ENCODE measurements at regions not wholly inside any gene's neighbourhood (a gene's known extent, or its start where the extent isn't known, plus 50 kb on each side); places are given as distances from the start of the nearest gene placed in this dataset.

DNA sequence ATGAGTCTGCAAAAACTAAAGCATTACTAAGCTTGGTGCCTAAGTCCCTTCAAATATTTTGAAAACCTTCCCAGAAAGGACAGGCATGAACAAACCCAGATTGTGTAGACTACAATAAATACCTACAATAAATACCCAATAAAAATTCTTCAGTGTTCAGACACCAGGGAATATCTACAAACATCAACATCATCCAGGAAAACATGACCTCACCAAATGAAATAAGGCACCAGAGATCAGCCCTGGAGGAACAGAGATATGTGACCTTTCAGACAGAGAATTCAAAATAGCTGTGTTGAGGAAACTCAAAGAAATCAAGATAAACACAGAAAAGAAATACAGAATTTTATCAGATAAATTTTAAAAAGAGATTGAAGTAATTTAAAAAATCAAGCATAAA, 57.8 kb upstream of the NLRP2B start:
- Mint-ChIP-seq H3K4me1 (ENCODE audit: low read depth, unreplicated experiment) (no peaks in the 10 kb centered on the region), H3K9me3 (ENCODE audit: unreplicated experiment) (no peaks in the 10 kb centered on the region), H3K36me3 (ENCODE audit: insufficient read depth, unreplicated experiment) (no peaks in the 10 kb centered on the region), H3K27me3 (ENCODE audit: insufficient read depth, unreplicated experiment) (no peaks in the 10 kb centered on the region), H3K27ac (ENCODE audit: unreplicated experiment) (no peak overlapping the region), H3K4me3 (ENCODE audit: unreplicated experiment) (no peak overlapping the region)
- POLR2A ChIA-PET = no interaction called here
- CTCF ChIA-PET = no interaction called here
- TF ChIP-seq, protein P1, sequence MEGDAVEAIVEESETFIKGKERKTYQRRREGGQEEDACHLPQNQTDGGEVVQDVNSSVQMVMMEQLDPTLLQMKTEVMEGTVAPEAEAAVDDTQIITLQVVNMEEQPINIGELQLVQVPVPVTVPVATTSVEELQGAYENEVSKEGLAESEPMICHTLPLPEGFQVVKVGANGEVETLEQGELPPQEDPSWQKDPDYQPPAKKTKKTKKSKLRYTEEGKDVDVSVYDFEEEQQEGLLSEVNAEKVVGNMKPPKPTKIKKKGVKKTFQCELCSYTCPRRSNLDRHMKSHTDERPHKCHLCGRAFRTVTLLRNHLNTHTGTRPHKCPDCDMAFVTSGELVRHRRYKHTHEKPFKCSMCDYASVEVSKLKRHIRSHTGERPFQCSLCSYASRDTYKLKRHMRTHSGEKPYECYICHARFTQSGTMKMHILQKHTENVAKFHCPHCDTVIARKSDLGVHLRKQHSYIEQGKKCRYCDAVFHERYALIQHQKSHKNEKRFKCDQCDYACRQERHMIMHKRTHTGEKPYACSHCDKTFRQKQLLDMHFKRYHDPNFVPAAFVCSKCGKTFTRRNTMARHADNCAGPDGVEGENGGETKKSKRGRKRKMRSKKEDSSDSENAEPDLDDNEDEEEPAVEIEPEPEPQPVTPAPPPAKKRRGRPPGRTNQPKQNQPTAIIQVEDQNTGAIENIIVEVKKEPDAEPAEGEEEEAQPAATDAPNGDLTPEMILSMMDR (IDR thresholded peaks at IDR 0.05; ENCODE audit: insufficient read depth in 1 of 2, low read depth in 1 of 2, low read length in 1 of 2, severe bottlenecking in 1 of 2, unreplicated experiment in 1 of 2) = no peak
- BruUV-seq (replicated peaks) = no TSS peak
- H3K4me3 ChIP-seq (ENCODE audit: low read depth, low read length) = no peak overlapping the region
- intact Hi-C loops (cut with micrococcal nuclease; ENCODE audit: unreplicated experiment) = no loop called here
- DNase-seq = no peak
- H3K4me1 ChIP-seq = no peaks in the 10 kb centered on the region
- no peaks in the 10 kb centered on the region for H3K9me3 ChIP-seq
- no peaks in the 10 kb centered on the region for H3K36me3 ChIP-seq (ENCODE audit: control insufficient read depth, insufficient read depth, low read length)
- H3K27me3 ChIP-seq (replicated peaks; ENCODE audit: control insufficient read depth, insufficient read depth, low read length) = no peaks in the 10 kb centered on the region

Data from Caco-2 (cell line).